ENCODE measurements at regions not wholly inside any gene's neighbourhood (a gene's known extent, or its start where the extent isn't known, plus 50 kb on each side); places are given as distances from the start of the nearest gene placed in this dataset.

DNA sequence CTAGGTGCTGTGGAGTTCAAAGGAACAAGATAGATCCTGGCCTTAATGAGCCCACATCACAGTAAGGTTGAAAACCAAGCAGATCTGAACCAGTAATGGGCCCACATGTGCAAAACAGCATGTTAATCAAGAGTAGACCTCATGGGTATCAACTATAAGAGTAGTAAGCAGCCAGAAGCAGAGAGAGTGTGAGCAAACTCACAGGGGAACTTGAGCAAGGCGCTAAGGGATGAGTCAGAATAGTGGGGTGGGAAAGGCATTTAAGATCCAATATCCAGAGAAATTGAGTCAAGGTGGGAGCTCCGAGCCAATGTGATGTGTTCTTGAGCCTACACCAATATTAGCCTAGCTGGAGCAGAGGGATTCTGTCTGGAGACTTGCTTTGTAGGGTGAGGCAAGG is 52.4 kb upstream of the GJA5 start:
- TF ChIP-seq, protein P1, sequence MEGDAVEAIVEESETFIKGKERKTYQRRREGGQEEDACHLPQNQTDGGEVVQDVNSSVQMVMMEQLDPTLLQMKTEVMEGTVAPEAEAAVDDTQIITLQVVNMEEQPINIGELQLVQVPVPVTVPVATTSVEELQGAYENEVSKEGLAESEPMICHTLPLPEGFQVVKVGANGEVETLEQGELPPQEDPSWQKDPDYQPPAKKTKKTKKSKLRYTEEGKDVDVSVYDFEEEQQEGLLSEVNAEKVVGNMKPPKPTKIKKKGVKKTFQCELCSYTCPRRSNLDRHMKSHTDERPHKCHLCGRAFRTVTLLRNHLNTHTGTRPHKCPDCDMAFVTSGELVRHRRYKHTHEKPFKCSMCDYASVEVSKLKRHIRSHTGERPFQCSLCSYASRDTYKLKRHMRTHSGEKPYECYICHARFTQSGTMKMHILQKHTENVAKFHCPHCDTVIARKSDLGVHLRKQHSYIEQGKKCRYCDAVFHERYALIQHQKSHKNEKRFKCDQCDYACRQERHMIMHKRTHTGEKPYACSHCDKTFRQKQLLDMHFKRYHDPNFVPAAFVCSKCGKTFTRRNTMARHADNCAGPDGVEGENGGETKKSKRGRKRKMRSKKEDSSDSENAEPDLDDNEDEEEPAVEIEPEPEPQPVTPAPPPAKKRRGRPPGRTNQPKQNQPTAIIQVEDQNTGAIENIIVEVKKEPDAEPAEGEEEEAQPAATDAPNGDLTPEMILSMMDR (IDR thresholded peaks at IDR 0.05), result no peak
- no peak for TF ChIP-seq POLR2A (IDR thresholded peaks at IDR 0.05)
